OCI-LY3 (cell line): ENCODE measurements at regions not wholly inside any gene's neighbourhood (a gene's known extent, or its start where the extent isn't known, plus 50 kb on each side); places are given as distances from the start of the nearest gene placed in this dataset.

Experiments
- EZH2phosphoT487 ChIP-seq: fragments of 200-600 bp; shearing (Covaris generic); IDR thresholded peaks from 2 replicates; pipeline ENCODE4 v1.6.1; 2018; ENCODE audit warnings: antibody characterized with exemption, mixed run types, low read depth
- TF ChIP-seq, protein P1 (sequence below): fragments of 200-600, 300-600 bp; sonication (generic); IDR thresholded peaks from 2 replicates; pipeline ENCODE4 v1.5.1; 2014; ENCODE audit warnings: antibody characterized with exemption, low read length, low read depth

DNA sequence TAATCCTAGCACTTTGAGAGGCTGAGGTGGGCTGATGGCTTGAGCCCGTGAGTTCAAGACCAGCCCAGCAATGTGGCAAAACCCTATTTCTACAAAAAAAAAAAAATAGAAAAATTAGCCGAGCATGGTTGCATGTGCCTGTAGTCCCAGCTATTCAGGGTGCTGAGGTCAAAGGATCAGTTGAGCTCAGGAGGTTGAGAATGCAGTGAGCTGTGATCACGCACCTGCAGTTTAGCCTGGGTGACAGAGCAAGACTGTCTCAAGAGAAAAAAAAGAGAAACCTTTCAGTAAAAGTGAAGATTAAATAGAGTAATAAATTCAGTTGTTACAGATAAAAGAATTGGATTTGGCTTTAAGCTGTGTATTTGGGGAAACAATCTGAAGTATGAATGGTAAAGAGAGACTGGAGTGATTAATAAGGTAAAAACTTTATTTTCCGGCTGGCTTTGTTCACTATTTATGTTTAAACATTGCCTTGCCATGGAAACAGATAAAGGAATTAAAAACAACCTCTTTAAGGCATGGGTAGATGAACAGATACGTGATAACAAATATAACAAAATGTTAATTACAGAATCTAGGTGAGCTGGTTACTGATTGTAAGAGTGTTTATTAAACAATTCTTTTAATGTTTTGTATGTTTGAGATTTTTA, 56.0 kb upstream of the PCAT7 start:
- TF ChIP-seq, protein P1, sequence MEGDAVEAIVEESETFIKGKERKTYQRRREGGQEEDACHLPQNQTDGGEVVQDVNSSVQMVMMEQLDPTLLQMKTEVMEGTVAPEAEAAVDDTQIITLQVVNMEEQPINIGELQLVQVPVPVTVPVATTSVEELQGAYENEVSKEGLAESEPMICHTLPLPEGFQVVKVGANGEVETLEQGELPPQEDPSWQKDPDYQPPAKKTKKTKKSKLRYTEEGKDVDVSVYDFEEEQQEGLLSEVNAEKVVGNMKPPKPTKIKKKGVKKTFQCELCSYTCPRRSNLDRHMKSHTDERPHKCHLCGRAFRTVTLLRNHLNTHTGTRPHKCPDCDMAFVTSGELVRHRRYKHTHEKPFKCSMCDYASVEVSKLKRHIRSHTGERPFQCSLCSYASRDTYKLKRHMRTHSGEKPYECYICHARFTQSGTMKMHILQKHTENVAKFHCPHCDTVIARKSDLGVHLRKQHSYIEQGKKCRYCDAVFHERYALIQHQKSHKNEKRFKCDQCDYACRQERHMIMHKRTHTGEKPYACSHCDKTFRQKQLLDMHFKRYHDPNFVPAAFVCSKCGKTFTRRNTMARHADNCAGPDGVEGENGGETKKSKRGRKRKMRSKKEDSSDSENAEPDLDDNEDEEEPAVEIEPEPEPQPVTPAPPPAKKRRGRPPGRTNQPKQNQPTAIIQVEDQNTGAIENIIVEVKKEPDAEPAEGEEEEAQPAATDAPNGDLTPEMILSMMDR: no peak
- no peak for TF ChIP-seq EZH2phosphoT487
